ENCODE measurements at regions not wholly inside any gene's neighbourhood (a gene's known extent, or its start where the extent isn't known, plus 50 kb on each side); places are given as distances from the start of the nearest gene placed in this dataset.
A peak's percentile ranks its signal among the peaks of the same experiment; 100 is the strongest.

GRCh38 chr9:104269996-104270963, 176.2 kb downstream of the SMC2 start:
- Histone ChIP-seq H3K79me2 (ENCODE audit: control insufficient read depth, insufficient read depth, low read length, unreplicated experiment) (no peaks in the 10 kb centered on the region), H3K27me3 (ENCODE audit: insufficient read depth, low read length) (no peaks in the 10 kb centered on the region), H3K27ac (ENCODE audit: low read depth, low read length) (no peak overlapping the region), H2AFZ (ENCODE audit: low read length, unreplicated experiment) (no peak overlapping the region), H3K36me3 (ENCODE audit: insufficient read depth, low read length) (no peaks in the 10 kb centered on the region), H3K4me3 (ENCODE audit: low read depth, low read length) (no peak overlapping the region), H3K4me1 (ENCODE audit: control insufficient read depth, insufficient read depth, low read length, unreplicated experiment) (no peaks in the 10 kb centered on the region)

GRCh38 chr9:104276709-104277245, 182.7 kb downstream of the SMC2 start:
- no peaks in the 10 kb centered on the region for H3K27me3 ChIP-seq (ENCODE audit: insufficient read depth, low read length)
- peak overlapping the region; percentile 31 for H2AFZ ChIP-seq (ENCODE audit: low read length, unreplicated experiment)
- H3K27ac ChIP-seq (ENCODE audit: low read depth, low read length) = no peak overlapping the region
- peaks cover 23% of the 10 kb centered on the region for H3K4me1 ChIP-seq (ENCODE audit: control insufficient read depth, insufficient read depth, low read length, unreplicated experiment)
- no peaks in the 10 kb centered on the region for H3K36me3 ChIP-seq (ENCODE audit: insufficient read depth, low read length)
- no peaks in the 10 kb centered on the region for H3K79me2 ChIP-seq (ENCODE audit: control insufficient read depth, insufficient read depth, low read length, unreplicated experiment)
- no peak overlapping the region for H3K4me3 ChIP-seq (ENCODE audit: low read depth, low read length)

GRCh38 chr9:104278929-104279496, 184.9 kb downstream of the SMC2 start:
- peak overlapping the region; percentile 53; the same call in 1 of the 2 replicates for H3K27ac ChIP-seq (ENCODE audit: low read depth, low read length)
- peak overlapping the region; percentile 58; the same call in 1 of the 2 replicates for H3K4me3 ChIP-seq (ENCODE audit: low read depth, low read length)
- peaks cover 23% of the 10 kb centered on the region for H3K4me1 ChIP-seq (ENCODE audit: control insufficient read depth, insufficient read depth, low read length, unreplicated experiment)
- peak overlapping the region; percentile 65 for H2AFZ ChIP-seq (ENCODE audit: low read length, unreplicated experiment)
- H3K27me3 ChIP-seq (ENCODE audit: insufficient read depth, low read length) = no peaks in the 10 kb centered on the region
- H3K36me3 ChIP-seq (ENCODE audit: insufficient read depth, low read length) = no peaks in the 10 kb centered on the region
- H3K79me2 ChIP-seq (ENCODE audit: control insufficient read depth, insufficient read depth, low read length, unreplicated experiment) = no peaks in the 10 kb centered on the region

GRCh38 chr9:104279535-104280177, 185.5 kb downstream of the SMC2 start:
- peak overlapping the region; percentile 65 for H2AFZ ChIP-seq (ENCODE audit: low read length, unreplicated experiment)
- peaks cover 23% of the 10 kb centered on the region for H3K4me1 ChIP-seq (ENCODE audit: control insufficient read depth, insufficient read depth, low read length, unreplicated experiment)
- peak overlapping the region; percentile 53 for H3K27ac ChIP-seq (ENCODE audit: low read depth, low read length)
- no peaks in the 10 kb centered on the region for H3K27me3 ChIP-seq (ENCODE audit: insufficient read depth, low read length)
- no peaks in the 10 kb centered on the region for H3K36me3 ChIP-seq (ENCODE audit: insufficient read depth, low read length)
- H3K79me2 ChIP-seq (ENCODE audit: control insufficient read depth, insufficient read depth, low read length, unreplicated experiment) = no peaks in the 10 kb centered on the region
- peak overlapping the region; percentile 58 for H3K4me3 ChIP-seq (ENCODE audit: low read depth, low read length)

- H2AFZ ChIP-seq (ENCODE audit: low read length, unreplicated experiment) = no peak overlapping the region
- peak overlapping the region; percentile 58; the same call in 1 of the 2 replicates for H3K4me3 ChIP-seq (ENCODE audit: low read depth, low read length)
- H3K4me1 ChIP-seq (ENCODE audit: control insufficient read depth, insufficient read depth, low read length, unreplicated experiment) = peaks cover 23% of the 10 kb centered on the region
- no peak overlapping the region for H3K27ac ChIP-seq (ENCODE audit: low read depth, low read length)
- no peaks in the 10 kb centered on the region for H3K27me3 ChIP-seq (ENCODE audit: insufficient read depth, low read length)
- H3K36me3 ChIP-seq (ENCODE audit: insufficient read depth, low read length) = no peaks in the 10 kb centered on the region
- no peaks in the 10 kb centered on the region for H3K79me2 ChIP-seq (ENCODE audit: control insufficient read depth, insufficient read depth, low read length, unreplicated experiment)
These were observed 186.1 kb downstream of the SMC2 start for GRCh38 chr9:104280178-104280560.

- H3K4me1 ChIP-seq (ENCODE audit: control insufficient read depth, insufficient read depth, low read length, unreplicated experiment) = peaks cover 23% of the 10 kb centered on the region
- H3K79me2 ChIP-seq (ENCODE audit: control insufficient read depth, insufficient read depth, low read length, unreplicated experiment) = no peaks in the 10 kb centered on the region
- H3K27ac ChIP-seq (ENCODE audit: low read depth, low read length) = no peak overlapping the region
These were observed 186.6 kb downstream of the SMC2 start for GRCh38 chr9:104280711-104281110.

GRCh38 chr9:104286187-104286586, 192.1 kb downstream of the SMC2 start:
- Histone ChIP-seq H3K27me3 (ENCODE audit: insufficient read depth, low read length) (no peaks in the 10 kb centered on the region), H3K79me2 (ENCODE audit: control insufficient read depth, insufficient read depth, low read length, unreplicated experiment) (no peaks in the 10 kb centered on the region), H3K36me3 (ENCODE audit: insufficient read depth, low read length) (no peaks in the 10 kb centered on the region), H3K27ac (ENCODE audit: low read depth, low read length) (no peak overlapping the region), H2AFZ (ENCODE audit: low read length, unreplicated experiment) (no peak overlapping the region), H3K4me1 (ENCODE audit: control insufficient read depth, insufficient read depth, low read length, unreplicated experiment) (no peaks in the 10 kb centered on the region), H3K4me3 (ENCODE audit: low read depth, low read length) (no peak overlapping the region)

More at GRCh38 chr9:104280711-104281110, 186.6 kb downstream of the SMC2 start:
- H2AFZ ChIP-seq (ENCODE audit: low read length, unreplicated experiment) = no peak overlapping the region
- no peaks in the 10 kb centered on the region for H3K36me3 ChIP-seq (ENCODE audit: insufficient read depth, low read length)
- H3K27me3 ChIP-seq (ENCODE audit: insufficient read depth, low read length) = no peaks in the 10 kb centered on the region
- H3K4me3 ChIP-seq (ENCODE audit: low read depth, low read length) = no peak overlapping the region

- H3K36me3 ChIP-seq (ENCODE audit: insufficient read depth, low read length) = no peaks in the 10 kb centered on the region
- H3K79me2 ChIP-seq (ENCODE audit: control insufficient read depth, insufficient read depth, low read length, unreplicated experiment) = no peaks in the 10 kb centered on the region
- no peaks in the 10 kb centered on the region for H3K27me3 ChIP-seq (ENCODE audit: insufficient read depth, low read length)
- no peak overlapping the region for H3K27ac ChIP-seq (ENCODE audit: low read depth, low read length)
- H2AFZ ChIP-seq (ENCODE audit: low read length, unreplicated experiment) = no peak overlapping the region
- no peak overlapping the region for H3K4me3 ChIP-seq (ENCODE audit: low read depth, low read length)
- H3K4me1 ChIP-seq (ENCODE audit: control insufficient read depth, insufficient read depth, low read length, unreplicated experiment) = no peaks in the 10 kb centered on the region
These were observed 192.7 kb downstream of the SMC2 start for GRCh38 chr9:104286799-104287198.

- Histone ChIP-seq H3K27me3 (ENCODE audit: insufficient read depth, low read length) (no peaks in the 10 kb centered on the region), H3K4me3 (ENCODE audit: low read depth, low read length) (no peak overlapping the region), H3K36me3 (ENCODE audit: insufficient read depth, low read length) (no peaks in the 10 kb centered on the region), H3K4me1 (ENCODE audit: control insufficient read depth, insufficient read depth, low read length, unreplicated experiment) (no peaks in the 10 kb centered on the region), H3K79me2 (ENCODE audit: control insufficient read depth, insufficient read depth, low read length, unreplicated experiment) (no peaks in the 10 kb centered on the region), H3K27ac (ENCODE audit: low read depth, low read length) (no peak overlapping the region), H2AFZ (ENCODE audit: low read length, unreplicated experiment) (no peak overlapping the region)
These were observed 193.3 kb downstream of the SMC2 start for GRCh38 chr9:104287253-104287878.

- no peak overlapping the region for H2AFZ ChIP-seq (ENCODE audit: low read length, unreplicated experiment)
- H3K4me3 ChIP-seq (ENCODE audit: low read depth, low read length) = no peak overlapping the region
These were observed 199.8 kb downstream of the SMC2 start for GRCh38 chr9:104293877-104294276.

More at GRCh38 chr9:104293877-104294276, 199.8 kb downstream of the SMC2 start:
- Histone ChIP-seq H3K36me3 (ENCODE audit: insufficient read depth, low read length) (no peaks in the 10 kb centered on the region), H3K79me2 (ENCODE audit: control insufficient read depth, insufficient read depth, low read length, unreplicated experiment) (no peaks in the 10 kb centered on the region), H3K4me1 (ENCODE audit: control insufficient read depth, insufficient read depth, low read length, unreplicated experiment) (no peaks in the 10 kb centered on the region), H3K27me3 (ENCODE audit: insufficient read depth, low read length) (no peaks in the 10 kb centered on the region), H3K27ac (ENCODE audit: low read depth, low read length) (no peak overlapping the region)
